ENCODE measurements at regions not wholly inside any gene's neighbourhood (a gene's known extent, or its start where the extent isn't known, plus 50 kb on each side); places are given as distances from the start of the nearest gene placed in this dataset.
A peak's percentile ranks its signal among the peaks of the same experiment; 100 is the strongest.

GRCh38 chr15:80308002-80308401 is 56.0 kb upstream of the CTXND1 start:
- H3K9me3 ChIP-seq (ENCODE audit: insufficient read depth in 2 of 2, low read depth in 1 of 2, low read length in 1 of 2) = no peaks in the 10 kb centered on the region
- no peak overlapping the region for H4K91ac ChIP-seq (replicated peaks; ENCODE audit: insufficient read length, low read length)
- no peaks in the 10 kb centered on the region for H3K79me2 ChIP-seq (ENCODE audit: control insufficient read depth in 1 of 2, insufficient read depth in 2 of 2, low read length in 2 of 2)
- no peak overlapping the region for H4K5ac ChIP-seq (ENCODE audit: insufficient read length, low read depth, low read length)
- no peak overlapping the region for H2AK5ac ChIP-seq (ENCODE audit: low read depth, low read length)
- no peak overlapping the region for H3K4me3 ChIP-seq (ENCODE audit: extremely low read depth in 1 of 4, insufficient read depth in 2 of 4, low read depth in 3 of 4, low read length in 4 of 4)
- peak; percentile 51 to 63 for DNase-seq (ENCODE audit: low read depth in 1 of 2, low spot score in 2 of 2)
- H3K9ac ChIP-seq (replicated peaks in 1 of 4; ENCODE audit: extremely low read depth in 1 of 4, low read depth in 3 of 4, low read length in 3 of 4) = no peak overlapping the region
- H3K14ac ChIP-seq (ENCODE audit: insufficient read length) = no peak overlapping the region
- no peak overlapping the region for H2BK120ac ChIP-seq (replicated peaks; ENCODE audit: low read depth, low read length)
- no peaks in the 10 kb centered on the region for H3K79me1 ChIP-seq (ENCODE audit: low read depth, low read length)
- H3K27ac ChIP-seq (ENCODE audit: low read depth, low read length) = no peak overlapping the region
- H2BK5ac ChIP-seq (ENCODE audit: low read depth, low read length) = no peak overlapping the region
- POLR2A ChIA-PET (ENCODE audit: partially characterized antibody) = interaction anchor here (0.6 kb wide), 1 partner anchor 1431 kb away, joined by 3 read pairs; no protein-coding TSS in a partner anchor
- no peaks in the 10 kb centered on the region for H4K20me1 ChIP-seq (replicated peaks in 1 of 2; ENCODE audit: control insufficient read depth in 1 of 2, insufficient read depth in 2 of 2, low read length in 2 of 2)
- no peak for FAIRE-seq
- H2BK15ac ChIP-seq (ENCODE audit: low read length) = no peak overlapping the region
- H3K18ac ChIP-seq (ENCODE audit: extremely low read depth, low read length) = no peak overlapping the region
- H4K8ac ChIP-seq (ENCODE audit: extremely low read depth, insufficient read depth, low read length) = no peak overlapping the region
- CTCF ChIA-PET (ENCODE audit: partially characterized antibody) = interaction anchor here (0.7 to 4.7 kb wide), 17 partner anchors 10 to 121 kb away, joined by 3 to 39 read pairs (median 5); no protein-coding TSS in a partner anchor
- no peak overlapping the region for H3K4ac ChIP-seq (replicated peaks; ENCODE audit: insufficient read length, low read depth, low read length)
- no peaks in the 10 kb centered on the region for H3K36me3 ChIP-seq (ENCODE audit: control insufficient read depth in 2 of 4, insufficient read depth in 4 of 4, low read length in 3 of 4)
- H3K23me2 ChIP-seq (ENCODE audit: low read depth, low read length) = no peaks in the 10 kb centered on the region
- no peak overlapping the region for H3K23ac ChIP-seq (ENCODE audit: insufficient read length)
- H3K4me2 ChIP-seq (ENCODE audit: insufficient read depth in 1 of 2, low read depth in 2 of 2, low read length in 2 of 2) = no peak overlapping the region
- H2BK12ac ChIP-seq (ENCODE audit: low read depth, low read length) = no peak overlapping the region
- H2BK20ac ChIP-seq (ENCODE audit: low read length) = no peak overlapping the region
- peak; percentile 43 to 66 (median 60) for TF ChIP-seq CTCF (IDR thresholded peaks at IDR 0.05; ENCODE audit: control extremely low read depth in 1 of 3, insufficient read depth in 1 of 3, low read depth in 1 of 3, low read length in 3 of 3)
- no peak for TF ChIP-seq CHD2 (IDR thresholded peaks at IDR 0.05; ENCODE audit: low read length)
- peak; percentile 78 for TF ChIP-seq YY1 (IDR thresholded peaks at IDR 0.05; ENCODE audit: low read depth, low read length)
- TF ChIP-seq RAD21 (IDR thresholded peaks at IDR 0.05 in 1 of 2, conservative IDR thresholded peaks at IDR 0.05 in 1 of 2; ENCODE audit: low read depth in 2 of 2, low read length in 2 of 2) = peak; percentile 52 to 67
- H3K56ac ChIP-seq (replicated peaks; ENCODE audit: insufficient read length, low read depth, low read length) = no peak overlapping the region
- H2AFZ ChIP-seq (ENCODE audit: low read length) = no peak overlapping the region
- H3K4me1 ChIP-seq (replicated peaks in 1 of 4; ENCODE audit: control insufficient read depth in 3 of 4, insufficient read depth in 4 of 4, low read length in 3 of 4) = no peaks in the 10 kb centered on the region
- H3K27me3 ChIP-seq (replicated peaks in 1 of 4; ENCODE audit: control insufficient read depth in 3 of 4, extremely low read depth in 1 of 4, insufficient read depth in 3 of 4, low read length in 3 of 4) = no peaks in the 10 kb centered on the region
- 83% methylated on average over 11 of the region's 11 CpGs; no CpG with 5 or more reads in 1 of the 2 experiments for WGBS, 2 experiments (ENCODE audit: extremely low coverage in 1 of 2, insufficient coverage in 1 of 2, insufficient read length in 1 of 2, insufficient replicate concordance in 2 of 2, low coverage in 1 of 2, low lambda C conversion rate in 2 of 2, missing lambda C conversion rate in 1 of 2)

Data from H1 (cell line).